HepG2 (cell line): ENCODE measurements at regions not wholly inside any gene's neighbourhood (a gene's known extent, or its start where the extent isn't known, plus 50 kb on each side); places are given as distances from the start of the nearest gene placed in this dataset.

ENCODE experiments used
- ATAC-seq: fragments of 200-7000 bp; cut with Tn5 transposase; 3 replicates; pipeline ENCODE4 v1.9.1; 2020; ENCODE audit warnings: mild to moderate bottlenecking, moderate library complexity
- BruUV-seq: library from RNA; stranded (reverse); fragments of 400-500 nt; replicated peaks from 2 replicates; lab custom pipeline; 2021; lab: Mats Ljungman, UMichigan
- CTCF ChIA-PET: fragments of 300-600 bp; formaldehyde crosslinking; extraction: SDS; loops from one replicate; lab custom pipeline; 2021; ENCODE audit warnings: low total read pairs, inconsistent platforms, low intra/inter-chr PET ratio; lab: Yijun Ruan, JAX
- POLR2A ChIA-PET: fragments of 350-600 bp; sonication (Branson Sonifier 250); formaldehyde crosslinking; loops from one replicate; lab custom pipeline; 2020; ENCODE audit warnings: antibody characterized with exemption, inconsistent platforms; lab: Yijun Ruan, JAX
- DNase-seq: peaks from one replicate; pipeline ENCODE4 v3.0.0-alpha.2; 2015; ENCODE audit warnings: low spot score
- FAIRE-seq: peaks from 3 replicates; lab custom pipeline; 2011; peaks lifted over from hg19 to GRCh38; lab: Jason Lieb, UNC
- H2AFZ ChIP-seq: one replicate; pipeline ENCODE4 v1.6.1; 2011; ENCODE audit warnings: low read length, inconsistent platforms
- H3K27ac ChIP-seq: fragments of 300-600 bp; 3 replicates; pipeline ENCODE4 v1.8.0; 2011; ENCODE audit warnings: mixed run types, mild to moderate bottlenecking, mixed read lengths, low read length, inconsistent platforms; ENCODE audit not compliant: insufficient read depth; ENCODE audit errors: extremely low read length
- H3K27me3 ChIP-seq, 2 experiments: fragments of 200-600 bp in 1 of 2; 2 replicates in 1 of 2; 3 replicates in 1 of 2; pipeline versions ENCODE4 v1.6.0 to v1.8.0; 2011; ENCODE audit warnings: low read length in 2 of 2, mild to moderate bottlenecking in 2 of 2, moderate library complexity in 2 of 2, inconsistent platforms in 1 of 2; ENCODE audit not compliant: insufficient read depth in 2 of 2, control insufficient read depth in 1 of 2
- H3K36me3 ChIP-seq, 2 experiments: fragments of 200-600 bp in 1 of 2; replicated peaks in 1 of 2; 2 replicates in 1 of 2; 3 replicates in 1 of 2; pipeline versions ENCODE4 v1.5.1 to v1.8.0; 2011; ENCODE audit warnings: low read length in 2 of 2, inconsistent platforms in 1 of 2; ENCODE audit not compliant: insufficient read depth in 2 of 2, control insufficient read depth in 1 of 2
- H3K4me1 ChIP-seq: 2 replicates; pipeline ENCODE4 v1.5.1; 2012; ENCODE audit warnings: low read length, inconsistent platforms; ENCODE audit not compliant: insufficient read depth
- H3K4me2 ChIP-seq: 2 replicates; pipeline ENCODE4 v1.6.0; 2011; ENCODE audit warnings: low read depth, low read length, inconsistent platforms
- H3K4me3 ChIP-seq, 3 experiments: fragments of 200-600 bp in 1 of 3; sonication (generic), shearing (Covaris generic) in 1 of 3; replicated peaks in 1 of 3; 2 replicates each; pipeline ENCODE4 v1.5.1; 2011 to 2016; ENCODE audit warnings: low read length in 3 of 3, inconsistent platforms in 2 of 3, low read depth in 2 of 3, mild to moderate bottlenecking in 2 of 3, control low read depth in 1 of 3, mixed read lengths in 1 of 3; ENCODE audit not compliant: insufficient read depth in 1 of 3
- H3K79me2 ChIP-seq: one replicate; pipeline ENCODE4 v1.6.1; 2011; ENCODE audit warnings: low read length, inconsistent platforms; ENCODE audit not compliant: insufficient read depth
- H3K9ac ChIP-seq: 2 replicates; pipeline ENCODE4 v1.6.0; 2011; ENCODE audit warnings: mild to moderate bottlenecking, low read depth, low read length, inconsistent platforms; ENCODE audit not compliant: insufficient read depth
- H3K9me3 ChIP-seq: 2 replicates; pipeline ENCODE4 v1.5.1; 2012; ENCODE audit warnings: mild to moderate bottlenecking, low read length
- H4K20me1 ChIP-seq: 2 replicates; pipeline ENCODE4 v1.6.0; 2011; ENCODE audit warnings: inconsistent platforms, mild to moderate bottlenecking, low read length, moderate library complexity; ENCODE audit not compliant: insufficient read depth
- CHD2 ChIP-seq: IDR thresholded peaks from 2 replicates; pipeline ENCODE4 v1.6.1; 2011; ENCODE audit warnings: low read depth, low read length, improper control_type of control experiment
- NONO ChIP-seq, 2 experiments: fragments of 450-650 bp in 1 of 2; sonication (generic) in 1 of 2; formaldehyde crosslinking in 1 of 2; IDR thresholded peaks in 1 of 2; conservative IDR thresholded peaks in 1 of 2; 2 replicates each; pipeline versions ENCODE4 v1.6.1 to v1.8.0; 2017 to 2022; ENCODE audit warnings: mild to moderate bottlenecking in 1 of 2, missing genetic modification reagents in 1 of 2, moderate library complexity in 1 of 2
- RFX1 ChIP-seq: fragments of 450-650 bp; IDR thresholded peaks from 2 replicates; pipeline ENCODE4 v1.6.1; 2017
- SKI ChIP-seq: fragments of 450-650 bp; IDR thresholded peaks from one replicate; pipeline ENCODE4 v1.6.1; 2018; ENCODE audit warnings: mild to moderate bottlenecking; ENCODE audit not compliant: partially characterized antibody
- ZNF121 ChIP-seq: sonication (generic); formaldehyde crosslinking; IDR thresholded peaks from 2 replicates; pipeline ENCODE4 v1.5.0; 2020; ENCODE audit warnings: mild to moderate bottlenecking, missing genetic modification reagents
- ZNF891 ChIP-seq: sonication (generic); formaldehyde crosslinking; IDR thresholded peaks from 2 replicates; pipeline ENCODE4 v1.5.0; 2020; ENCODE audit warnings: mild to moderate bottlenecking, missing genetic modification reagents
- WGBS: methylation state at CpG from one replicate; pipeline ENCODE4 v1.1.6; 2017; ENCODE audit warnings: low lambda C conversion rate; 5-methylcytosine and 5-hydroxymethylcytosine counted together
- in situ Hi-C: cut with HindIII; loops from 2 replicates; pipeline ENCODE4 v1.10.0; 2017; ENCODE audit warnings: low pct_unique_long_range_greater_than_20kb; ENCODE audit not compliant: extremely low pct_ligation_motif_present
- intact Hi-C: fragments of 100-400 bp; cut with micrococcal nuclease; formaldehyde crosslinking; loops from one replicate; pipeline ENCODE4 v1.10.0; 2022; ENCODE audit not compliant: unreplicated experiment
- TF ChIP-seq, protein P1 (sequence below): sonication (generic); formaldehyde crosslinking; IDR thresholded peaks from 2 replicates; pipeline ENCODE4 v1.9.0; 2022; ENCODE audit warnings: low read depth, missing genetic modification reagents
- TF ChIP-seq, protein P2 (sequence below): sonication (generic); formaldehyde crosslinking; IDR thresholded peaks from 2 replicates; pipeline ENCODE4 v1.5.0; 2020; ENCODE audit warnings: mild to moderate bottlenecking, missing genetic modification reagents, borderline replicate concordance
- TF ChIP-seq, protein P3 (sequence below): sonication (generic); formaldehyde crosslinking; IDR thresholded peaks from 2 replicates; pipeline ENCODE4 v1.9.0; 2021; ENCODE audit warnings: mild to moderate bottlenecking, missing genetic modification reagents

DNA sequence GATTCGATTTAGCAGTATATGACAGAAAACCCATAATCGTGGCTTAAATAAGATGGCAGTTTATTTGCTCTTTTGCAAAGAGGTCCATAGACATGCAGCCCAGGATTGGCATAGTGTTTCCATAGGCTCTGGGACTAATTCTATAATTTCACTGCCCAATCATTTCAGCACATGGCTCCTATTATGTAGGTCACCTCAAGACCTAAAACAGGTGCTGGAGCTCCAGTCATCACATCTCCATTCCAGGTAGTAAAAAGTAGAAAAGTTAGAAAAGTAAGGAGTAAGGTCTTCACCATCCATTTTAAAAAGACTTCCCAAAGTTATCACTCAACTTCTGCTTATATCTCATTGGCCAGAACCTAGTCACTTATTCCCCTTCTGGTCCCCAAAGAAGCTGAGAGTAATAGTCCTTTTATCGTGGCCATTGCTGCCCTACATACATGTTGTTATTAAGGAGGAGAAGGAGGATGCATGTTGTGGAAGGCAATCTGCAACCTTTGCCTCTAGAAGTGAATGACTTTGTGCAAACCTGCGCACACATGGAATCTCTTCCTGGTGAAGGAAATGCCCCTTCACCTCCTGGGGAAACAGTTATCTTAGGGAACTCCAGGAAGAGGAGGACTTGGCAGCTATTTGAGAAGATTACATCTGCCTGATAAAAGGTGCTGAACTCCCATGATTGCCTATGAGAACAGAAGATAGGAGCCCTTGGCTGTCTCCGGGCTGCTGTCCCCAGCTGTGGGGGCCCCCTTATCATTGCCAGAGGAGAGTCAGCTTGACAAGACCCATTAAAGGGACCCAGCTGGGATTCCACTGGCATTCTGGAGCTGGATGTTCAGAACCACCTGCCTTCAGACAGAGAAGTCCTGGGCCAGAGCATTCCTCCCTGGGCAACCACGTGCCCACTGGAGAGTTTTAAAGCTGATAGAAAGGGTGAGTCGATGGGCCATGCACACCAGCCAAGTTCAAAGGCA lies 330.6 kb upstream of the ZMIZ1 start:
- H3K4me2 ChIP-seq: no peak overlapping the region
- H3K79me2 ChIP-seq: no peaks in the 10 kb centered on the region
- no peak for DNase-seq
- no TSS peak for BruUV-seq
- peaks cover 22% of the 10 kb centered on the region for H3K4me1 ChIP-seq
- ChIA-PET CTCF (no interaction called here), POLR2A (no interaction called here)
- TF ChIP-seq SKI (no peak), ZNF891 (CRISPR knock-in tag) (no peak), ZNF121 (CRISPR knock-in tag) (no peak), CHD2 (no peak), RFX1 (no peak), NONO (IDR thresholded peaks at IDR 0.05) (no peak), NONO (CRISPR knock-in tag; conservative IDR thresholded peaks at IDR 0.05) (no peak)
- TF ChIP-seq, protein P1, sequence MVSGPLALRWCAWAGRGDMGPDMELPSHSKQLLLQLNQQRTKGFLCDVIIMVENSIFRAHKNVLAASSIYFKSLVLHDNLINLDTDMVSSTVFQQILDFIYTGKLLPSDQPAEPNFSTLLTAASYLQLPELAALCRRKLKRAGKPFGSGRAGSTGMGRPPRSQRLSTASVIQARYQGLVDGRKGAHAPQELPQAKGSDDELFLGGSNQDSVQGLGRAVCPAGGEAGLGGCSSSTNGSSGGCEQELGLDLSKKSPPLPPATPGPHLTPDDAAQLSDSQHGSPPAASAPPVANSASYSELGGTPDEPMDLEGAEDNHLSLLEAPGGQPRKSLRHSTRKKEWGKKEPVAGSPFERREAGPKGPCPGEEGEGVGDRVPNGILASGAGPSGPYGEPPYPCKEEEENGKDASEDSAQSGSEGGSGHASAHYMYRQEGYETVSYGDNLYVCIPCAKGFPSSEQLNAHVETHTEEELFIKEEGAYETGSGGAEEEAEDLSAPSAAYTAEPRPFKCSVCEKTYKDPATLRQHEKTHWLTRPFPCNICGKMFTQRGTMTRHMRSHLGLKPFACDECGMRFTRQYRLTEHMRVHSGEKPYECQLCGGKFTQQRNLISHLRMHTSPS (CRISPR knock-in tag): no peak
- TF ChIP-seq, protein P2, sequence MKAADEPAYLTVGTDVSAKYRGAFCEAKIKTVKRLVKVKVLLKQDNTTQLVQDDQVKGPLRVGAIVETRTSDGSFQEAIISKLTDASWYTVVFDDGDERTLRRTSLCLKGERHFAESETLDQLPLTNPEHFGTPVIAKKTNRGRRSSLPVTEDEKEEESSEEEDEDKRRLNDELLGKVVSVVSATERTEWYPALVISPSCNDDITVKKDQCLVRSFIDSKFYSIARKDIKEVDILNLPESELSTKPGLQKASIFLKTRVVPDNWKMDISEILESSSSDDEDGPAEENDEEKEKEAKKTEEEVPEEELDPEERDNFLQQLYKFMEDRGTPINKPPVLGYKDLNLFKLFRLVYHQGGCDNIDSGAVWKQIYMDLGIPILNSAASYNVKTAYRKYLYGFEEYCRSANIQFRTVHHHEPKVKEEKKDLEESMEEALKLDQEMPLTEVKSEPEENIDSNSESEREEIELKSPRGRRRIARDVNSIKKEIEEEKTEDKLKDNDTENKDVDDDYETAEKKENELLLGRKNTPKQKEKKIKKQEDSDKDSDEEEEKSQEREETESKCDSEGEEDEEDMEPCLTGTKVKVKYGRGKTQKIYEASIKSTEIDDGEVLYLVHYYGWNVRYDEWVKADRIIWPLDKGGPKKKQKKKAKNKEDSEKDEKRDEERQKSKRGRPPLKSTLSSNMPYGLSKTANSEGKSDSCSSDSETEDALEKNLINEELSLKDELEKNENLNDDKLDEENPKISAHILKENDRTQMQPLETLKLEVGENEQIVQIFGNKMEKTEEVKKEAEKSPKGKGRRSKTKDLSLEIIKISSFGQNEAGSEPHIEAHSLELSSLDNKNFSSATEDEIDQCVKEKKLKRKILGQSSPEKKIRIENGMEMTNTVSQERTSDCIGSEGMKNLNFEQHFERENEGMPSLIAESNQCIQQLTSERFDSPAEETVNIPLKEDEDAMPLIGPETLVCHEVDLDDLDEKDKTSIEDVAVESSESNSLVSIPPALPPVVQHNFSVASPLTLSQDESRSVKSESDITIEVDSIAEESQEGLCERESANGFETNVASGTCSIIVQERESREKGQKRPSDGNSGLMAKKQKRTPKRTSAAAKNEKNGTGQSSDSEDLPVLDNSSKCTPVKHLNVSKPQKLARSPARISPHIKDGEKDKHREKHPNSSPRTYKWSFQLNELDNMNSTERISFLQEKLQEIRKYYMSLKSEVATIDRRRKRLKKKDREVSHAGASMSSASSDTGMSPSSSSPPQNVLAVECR: no peak
- TF ChIP-seq, protein P3, sequence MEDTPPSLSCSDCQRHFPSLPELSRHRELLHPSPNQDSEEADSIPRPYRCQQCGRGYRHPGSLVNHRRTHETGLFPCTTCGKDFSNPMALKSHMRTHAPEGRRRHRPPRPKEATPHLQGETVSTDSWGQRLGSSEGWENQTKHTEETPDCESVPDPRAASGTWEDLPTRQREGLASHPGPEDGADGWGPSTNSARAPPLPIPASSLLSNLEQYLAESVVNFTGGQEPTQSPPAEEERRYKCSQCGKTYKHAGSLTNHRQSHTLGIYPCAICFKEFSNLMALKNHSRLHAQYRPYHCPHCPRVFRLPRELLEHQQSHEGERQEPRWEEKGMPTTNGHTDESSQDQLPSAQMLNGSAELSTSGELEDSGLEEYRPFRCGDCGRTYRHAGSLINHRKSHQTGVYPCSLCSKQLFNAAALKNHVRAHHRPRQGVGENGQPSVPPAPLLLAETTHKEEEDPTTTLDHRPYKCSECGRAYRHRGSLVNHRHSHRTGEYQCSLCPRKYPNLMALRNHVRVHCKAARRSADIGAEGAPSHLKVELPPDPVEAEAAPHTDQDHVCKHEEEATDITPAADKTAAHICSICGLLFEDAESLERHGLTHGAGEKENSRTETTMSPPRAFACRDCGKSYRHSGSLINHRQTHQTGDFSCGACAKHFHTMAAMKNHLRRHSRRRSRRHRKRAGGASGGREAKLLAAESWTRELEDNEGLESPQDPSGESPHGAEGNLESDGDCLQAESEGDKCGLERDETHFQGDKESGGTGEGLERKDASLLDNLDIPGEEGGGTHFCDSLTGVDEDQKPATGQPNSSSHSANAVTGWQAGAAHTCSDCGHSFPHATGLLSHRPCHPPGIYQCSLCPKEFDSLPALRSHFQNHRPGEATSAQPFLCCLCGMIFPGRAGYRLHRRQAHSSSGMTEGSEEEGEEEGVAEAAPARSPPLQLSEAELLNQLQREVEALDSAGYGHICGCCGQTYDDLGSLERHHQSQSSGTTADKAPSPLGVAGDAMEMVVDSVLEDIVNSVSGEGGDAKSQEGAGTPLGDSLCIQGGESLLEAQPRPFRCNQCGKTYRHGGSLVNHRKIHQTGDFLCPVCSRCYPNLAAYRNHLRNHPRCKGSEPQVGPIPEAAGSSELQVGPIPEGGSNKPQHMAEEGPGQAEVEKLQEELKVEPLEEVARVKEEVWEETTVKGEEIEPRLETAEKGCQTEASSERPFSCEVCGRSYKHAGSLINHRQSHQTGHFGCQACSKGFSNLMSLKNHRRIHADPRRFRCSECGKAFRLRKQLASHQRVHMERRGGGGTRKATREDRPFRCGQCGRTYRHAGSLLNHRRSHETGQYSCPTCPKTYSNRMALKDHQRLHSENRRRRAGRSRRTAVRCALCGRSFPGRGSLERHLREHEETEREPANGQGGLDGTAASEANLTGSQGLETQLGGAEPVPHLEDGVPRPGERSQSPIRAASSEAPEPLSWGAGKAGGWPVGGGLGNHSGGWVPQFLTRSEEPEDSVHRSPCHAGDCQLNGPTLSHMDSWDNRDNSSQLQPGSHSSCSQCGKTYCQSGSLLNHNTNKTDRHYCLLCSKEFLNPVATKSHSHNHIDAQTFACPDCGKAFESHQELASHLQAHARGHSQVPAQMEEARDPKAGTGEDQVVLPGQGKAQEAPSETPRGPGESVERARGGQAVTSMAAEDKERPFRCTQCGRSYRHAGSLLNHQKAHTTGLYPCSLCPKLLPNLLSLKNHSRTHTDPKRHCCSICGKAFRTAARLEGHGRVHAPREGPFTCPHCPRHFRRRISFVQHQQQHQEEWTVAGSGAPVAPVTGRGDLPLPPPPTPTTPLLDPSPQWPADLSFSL (CRISPR knock-in tag): no peak
- no peak for FAIRE-seq
- no peaks in the 10 kb centered on the region for H3K9me3 ChIP-seq
- no peak overlapping the region for H2AFZ ChIP-seq
- ATAC-seq: no peak
- WGBS: 43% methylated on average over 7 of the region's 7 CpGs
- H3K36me3 ChIP-seq: no peaks in the 10 kb centered on the region
- H4K20me1 ChIP-seq: no peaks in the 10 kb centered on the region
- intact Hi-C loops: no loop called here
- H3K9ac ChIP-seq: no peak overlapping the region
- H3K27me3 ChIP-seq: no peaks in the 10 kb centered on the region; a peak in 1 of 5 replicates
- in situ Hi-C loops: no loop called here
- no peak overlapping the region for H3K4me3 ChIP-seq
- no peak overlapping the region for H3K27ac ChIP-seq
